Pancreas (tissue), 10 donors: ENCODE measurements at regions not wholly inside any gene's neighbourhood (a gene's known extent, or its start where the extent isn't known, plus 50 kb on each side); places are given as distances from the start of the nearest gene placed in this dataset.
A peak's percentile ranks its signal among the peaks of the same experiment; 100 is the strongest.

Source experiments
- ATAC-seq, 4 donors: fragments of 200-7000 bp; cut with Tn5 transposase; one replicate each; pipeline versions ENCODE4 v1.8.0 to v1.9.1; 2020; ENCODE audit warnings: mild to moderate bottlenecking in 4 of 4, moderate library complexity in 4 of 4
- DNase-seq, 6 donors: peaks; one replicate each; pipeline ENCODE4 v3.0.0-alpha.2; 2020
- FAIRE-seq: peaks from 2 replicates; lab custom pipeline; 2012; peaks lifted over from hg19 to GRCh38; lab: Jason Lieb, UNC
- H3K27ac ChIP-seq, 4 donors: fragments of 200-600 bp; sonication (generic); 1 replicate in 3 of 4; 2 replicates in 1 of 4; pipeline versions ENCODE4 v1.5.0 to v1.8.0; 2020
- H3K27me3 ChIP-seq, 4 donors: fragments of 200-600 bp; one replicate each; pipeline ENCODE4 v1.8.0; 2021
- H3K36me3 ChIP-seq, 3 donors: fragments of 200-600 bp; sonication (generic) in 1 of 3; one replicate each; pipeline versions ENCODE4 v1.5.0 to v1.8.0; 2020 to 2021
- H3K4me1 ChIP-seq, 3 donors: fragments of 200-600 bp; one replicate each; pipeline ENCODE4 v1.8.0; 2021
- H3K4me3 ChIP-seq, 4 donors: fragments of 200-600 bp; sonication (generic) in 2 of 4; one replicate each; pipeline versions ENCODE4 v1.5.0 to v1.8.0; 2020 to 2021
- H3K9me3 ChIP-seq, 4 donors: fragments of 200-600 bp; one replicate each; pipeline ENCODE4 v1.8.0; 2021
- WGBS, 2 donors: extraction: QIAGEN DNeasy Blood & Tissue Kit; methylation state at CpG; one replicate each; pipeline ENCODE4 v1.1.7; 2013; 5-methylcytosine and 5-hydroxymethylcytosine counted together
- intact Hi-C, 3 donors: fragments of 100-400 bp; cut with DNase I; formaldehyde crosslinking; loops; one replicate each; pipeline versions ENCODE4 v1.11.1 to v1.14.2; 2022
- TF ChIP-seq, protein P1 (sequence below), 4 donors: fragments of 200-600 bp; sonication (generic) in 3 of 4; IDR thresholded peaks; one replicate each; pipeline versions ENCODE4 v1.5.0 to v1.8.0; 2021; ENCODE audit warnings: antibody characterized with exemption in 4 of 4
- donor health status: healthy with polysubstance abuse.
- donor health status: DM: no; HTN: no; CAD: no; lungs with moderate emphysema.
- donor health status: DM: no; HTN: no; CAD: no.
- donor health status: control.
- donor health status: control.
- donor health status: Bipolar disorder and iron deficiency.
- donor health status: DM: yes; HTN: yes; CAD: no.
- donor health status: DM: no; HTN: no; CAD: no.
- donor health status: DM: no; HTN: no; CAD: no.
- donor health status: DM: yes; HTN: yes; CAD: no.

GRCh38 chrX:40928076-40928475, 157.2 kb upstream of the USP9X start:
- Histone ChIP-seq H3K27me3 (peaks cover 0 to 6% (median 0%) of the 10 kb centered on the region in 4 donors), H3K36me3 (no peaks in the 10 kb centered on the region), H3K27ac (no peak overlapping the region), H3K9me3 (no peaks in the 10 kb centered on the region), H3K4me3 (no peak overlapping the region), H3K4me1 (no peaks in the 10 kb centered on the region)
- ATAC-seq (no peak), FAIRE-seq (peak; percentile 91), DNase-seq (no peak)
- intact Hi-C loops = no loop called here
- TF ChIP-seq, protein P1, sequence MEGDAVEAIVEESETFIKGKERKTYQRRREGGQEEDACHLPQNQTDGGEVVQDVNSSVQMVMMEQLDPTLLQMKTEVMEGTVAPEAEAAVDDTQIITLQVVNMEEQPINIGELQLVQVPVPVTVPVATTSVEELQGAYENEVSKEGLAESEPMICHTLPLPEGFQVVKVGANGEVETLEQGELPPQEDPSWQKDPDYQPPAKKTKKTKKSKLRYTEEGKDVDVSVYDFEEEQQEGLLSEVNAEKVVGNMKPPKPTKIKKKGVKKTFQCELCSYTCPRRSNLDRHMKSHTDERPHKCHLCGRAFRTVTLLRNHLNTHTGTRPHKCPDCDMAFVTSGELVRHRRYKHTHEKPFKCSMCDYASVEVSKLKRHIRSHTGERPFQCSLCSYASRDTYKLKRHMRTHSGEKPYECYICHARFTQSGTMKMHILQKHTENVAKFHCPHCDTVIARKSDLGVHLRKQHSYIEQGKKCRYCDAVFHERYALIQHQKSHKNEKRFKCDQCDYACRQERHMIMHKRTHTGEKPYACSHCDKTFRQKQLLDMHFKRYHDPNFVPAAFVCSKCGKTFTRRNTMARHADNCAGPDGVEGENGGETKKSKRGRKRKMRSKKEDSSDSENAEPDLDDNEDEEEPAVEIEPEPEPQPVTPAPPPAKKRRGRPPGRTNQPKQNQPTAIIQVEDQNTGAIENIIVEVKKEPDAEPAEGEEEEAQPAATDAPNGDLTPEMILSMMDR (IDR thresholded peaks at IDR 0.05) = no peak

DNA sequence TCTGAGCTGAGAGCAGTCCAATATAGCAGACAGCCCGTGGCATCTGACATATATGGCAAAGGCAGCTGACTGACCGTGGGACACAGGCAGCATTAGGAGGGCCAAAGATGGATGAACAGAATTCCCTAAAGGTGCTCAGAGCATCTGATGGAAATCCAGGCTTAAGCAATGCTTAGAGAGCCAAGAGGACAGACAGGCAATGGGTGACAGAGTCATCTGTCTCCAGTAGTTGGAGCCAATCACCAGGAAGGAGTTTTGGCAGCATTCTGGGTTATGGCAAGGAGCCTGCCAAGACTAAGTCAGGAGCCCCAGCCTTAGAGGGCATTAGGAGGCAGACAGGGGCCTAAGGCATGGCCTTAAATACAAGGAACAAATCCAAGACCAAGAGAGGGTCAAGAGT, 153.3 kb upstream of the USP9X start:
- H3K9me3 ChIP-seq = no peaks in the 10 kb centered on the region
- H3K27me3 ChIP-seq = no peaks in the 10 kb centered on the region
- H3K4me3 ChIP-seq = no peak overlapping the region
- DNase-seq (no peak), FAIRE-seq (no peak), ATAC-seq (peak in 1 of 4 donors; percentile 30)
- 91 to 98% methylated on average over 2 of the region's 2 CpGs for WGBS, 2 donors
- H3K27ac ChIP-seq = no peak overlapping the region
- no peaks in the 10 kb centered on the region for H3K4me1 ChIP-seq
- H3K36me3 ChIP-seq = no peaks in the 10 kb centered on the region
- intact Hi-C loops = no loop called here
- TF ChIP-seq, protein P1 (IDR thresholded peaks at IDR 0.05) = no peak

DNA sequence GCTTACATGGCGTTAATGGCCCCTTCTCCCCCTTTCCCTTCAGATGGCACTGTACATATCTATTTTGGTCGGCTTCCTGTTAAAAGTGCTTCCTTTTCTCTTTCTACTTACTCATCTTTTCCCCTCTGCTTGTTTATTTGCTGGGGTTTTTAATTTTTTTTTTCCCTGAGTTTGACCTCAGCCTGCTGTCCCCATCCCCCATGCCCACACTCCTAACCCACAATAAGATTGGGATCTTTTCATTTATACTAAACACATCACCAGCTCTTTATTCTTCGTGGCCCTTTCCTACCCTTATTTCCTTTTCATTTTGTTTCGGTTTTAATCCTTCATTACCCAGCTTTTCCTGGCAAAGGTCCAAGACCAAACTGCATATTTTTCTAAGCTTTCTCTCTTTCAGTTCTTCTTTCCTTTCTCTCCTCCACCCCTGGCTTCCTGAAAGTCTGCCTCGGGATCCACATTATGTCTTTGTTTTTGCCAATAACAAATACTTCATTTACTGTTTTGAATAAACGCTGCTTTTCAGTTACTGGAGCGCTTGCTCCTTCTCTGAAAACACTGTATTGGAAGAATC, 152.0 kb upstream of the USP9X start:
- Histone ChIP-seq H3K36me3 (no peaks in the 10 kb centered on the region), H3K27ac (peak overlapping the region in 2 of 4 donors; percentile 38 to 54), H3K9me3 (no peaks in the 10 kb centered on the region), H3K4me1 (no peaks in the 10 kb centered on the region), H3K27me3 (no peaks in the 10 kb centered on the region), H3K4me3 (no peak overlapping the region)
- ATAC-seq = peak in 2 of 4 donors; percentile 59 to 61
- DNase-seq = no peak
- TF ChIP-seq, protein P1 (IDR thresholded peaks at IDR 0.05) = no peak
- FAIRE-seq = no peak
- intact Hi-C loops = no loop called here
- WGBS, 2 donors = 36 to 52% methylated on average over 7 of the region's 7 CpGs

GRCh38 chrX:40933706-40934425, 151.4 kb upstream of the USP9X start:
- FAIRE-seq (no peak), DNase-seq (no peak), ATAC-seq (peak in 3 of 4 donors; percentile 48 to 71 (median 71))
- Histone ChIP-seq H3K9me3 (no peaks in the 10 kb centered on the region), H3K27me3 (no peaks in the 10 kb centered on the region), H3K36me3 (no peaks in the 10 kb centered on the region), H3K4me3 (no peak overlapping the region), H3K27ac (peak overlapping the region in 2 of 4 donors; percentile 38 to 54), H3K4me1 (no peaks in the 10 kb centered on the region)
- TF ChIP-seq, protein P1 (IDR thresholded peaks at IDR 0.05) = no peak
- intact Hi-C loops = no loop called here
- 43 to 58% methylated on average over 5 of the region's 5 CpGs for whole genome bisulfite sequencing, 2 donors

DNA sequence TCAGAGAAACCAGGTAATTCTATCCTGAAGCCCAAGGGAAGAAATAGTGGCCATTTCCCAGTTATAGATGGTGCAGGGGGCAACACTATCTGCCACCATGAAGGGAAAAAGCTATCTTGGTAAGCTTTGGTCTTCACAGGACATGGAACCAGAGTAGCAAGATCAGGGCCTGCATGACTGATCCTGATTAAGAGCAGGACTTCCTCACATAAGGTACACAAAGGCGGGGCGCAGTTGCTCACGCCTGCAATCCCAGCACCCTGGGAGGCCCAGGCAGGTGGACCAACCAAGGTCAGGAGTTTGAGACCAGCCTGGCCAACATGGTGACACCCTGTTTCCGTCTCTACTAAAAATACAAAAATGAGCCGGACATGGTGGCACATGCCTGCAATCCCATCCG, 148.4 kb upstream of the USP9X start:
- Histone ChIP-seq H3K4me1 (no peaks in the 10 kb centered on the region), H3K36me3 (no peaks in the 10 kb centered on the region), H3K4me3 (no peak overlapping the region), H3K27ac (no peak overlapping the region), H3K27me3 (peaks cover 0 to 7% (median 0%) of the 10 kb centered on the region in 4 donors), H3K9me3 (no peaks in the 10 kb centered on the region)
- no peak for FAIRE-seq
- TF ChIP-seq, protein P1 (IDR thresholded peaks at IDR 0.05) = no peak
- WGBS, 2 donors = 93 to 95% methylated on average over 6 of the region's 6 CpGs
- no peak for ATAC-seq
- DNase-seq = no peak
- intact Hi-C loops = no loop called here
